GM12874 (cell line): ENCODE measurements at regions not wholly inside any gene's neighbourhood (a gene's known extent, or its start where the extent isn't known, plus 50 kb on each side); places are given as distances from the start of the nearest gene placed in this dataset.

Experiments used
- TF ChIP-seq, protein P1 (sequence below): IDR thresholded peaks from 2 replicates; pipeline ENCODE4 v1.5.1; 2011; ENCODE audit warnings: low read depth, mild to moderate bottlenecking, control low read depth, low read length, moderate library complexity; ENCODE audit not compliant: insufficient read depth

DNA sequence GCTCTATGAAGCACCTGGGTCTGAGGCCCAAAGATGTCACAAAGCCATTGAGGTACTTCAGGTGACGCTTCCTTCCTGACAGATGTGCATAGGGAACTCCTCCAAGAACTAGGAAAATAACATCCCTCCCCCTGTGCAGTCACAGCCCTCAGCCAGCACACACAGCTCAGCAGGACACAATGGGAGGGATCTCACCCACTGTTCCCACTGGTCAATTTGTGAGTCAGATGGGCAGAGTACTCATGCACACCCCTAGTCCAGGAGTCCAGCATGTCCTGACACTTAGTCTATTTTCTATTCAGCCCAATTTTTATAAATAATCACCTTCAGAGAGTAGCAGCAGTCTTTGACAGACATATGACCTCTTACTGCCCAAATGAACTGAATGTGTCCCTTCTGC lies 60.7 kb upstream of the PFKP start:
- TF ChIP-seq, protein P1, sequence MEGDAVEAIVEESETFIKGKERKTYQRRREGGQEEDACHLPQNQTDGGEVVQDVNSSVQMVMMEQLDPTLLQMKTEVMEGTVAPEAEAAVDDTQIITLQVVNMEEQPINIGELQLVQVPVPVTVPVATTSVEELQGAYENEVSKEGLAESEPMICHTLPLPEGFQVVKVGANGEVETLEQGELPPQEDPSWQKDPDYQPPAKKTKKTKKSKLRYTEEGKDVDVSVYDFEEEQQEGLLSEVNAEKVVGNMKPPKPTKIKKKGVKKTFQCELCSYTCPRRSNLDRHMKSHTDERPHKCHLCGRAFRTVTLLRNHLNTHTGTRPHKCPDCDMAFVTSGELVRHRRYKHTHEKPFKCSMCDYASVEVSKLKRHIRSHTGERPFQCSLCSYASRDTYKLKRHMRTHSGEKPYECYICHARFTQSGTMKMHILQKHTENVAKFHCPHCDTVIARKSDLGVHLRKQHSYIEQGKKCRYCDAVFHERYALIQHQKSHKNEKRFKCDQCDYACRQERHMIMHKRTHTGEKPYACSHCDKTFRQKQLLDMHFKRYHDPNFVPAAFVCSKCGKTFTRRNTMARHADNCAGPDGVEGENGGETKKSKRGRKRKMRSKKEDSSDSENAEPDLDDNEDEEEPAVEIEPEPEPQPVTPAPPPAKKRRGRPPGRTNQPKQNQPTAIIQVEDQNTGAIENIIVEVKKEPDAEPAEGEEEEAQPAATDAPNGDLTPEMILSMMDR, result no peak

DNA sequence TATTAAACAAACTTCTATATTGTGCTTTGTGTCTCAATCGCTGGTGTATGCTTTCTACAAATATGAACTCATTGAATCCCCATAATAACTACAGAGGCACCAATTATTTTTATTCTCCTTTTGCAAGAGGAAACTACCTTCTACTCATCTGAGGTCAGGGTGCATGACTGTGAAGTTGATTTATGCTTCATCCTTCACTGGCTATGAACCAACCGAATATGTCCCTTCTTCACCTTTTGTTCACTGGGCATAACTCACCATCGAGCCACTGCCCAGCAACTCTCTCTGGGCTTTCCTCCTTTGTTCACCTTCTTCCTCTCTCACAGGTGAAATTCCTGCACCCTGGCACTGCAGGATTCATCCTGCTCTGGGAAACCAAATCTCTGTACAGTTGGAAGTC lies 61.3 kb upstream of the PFKP start:
- TF ChIP-seq, protein P1, result no peak

DNA sequence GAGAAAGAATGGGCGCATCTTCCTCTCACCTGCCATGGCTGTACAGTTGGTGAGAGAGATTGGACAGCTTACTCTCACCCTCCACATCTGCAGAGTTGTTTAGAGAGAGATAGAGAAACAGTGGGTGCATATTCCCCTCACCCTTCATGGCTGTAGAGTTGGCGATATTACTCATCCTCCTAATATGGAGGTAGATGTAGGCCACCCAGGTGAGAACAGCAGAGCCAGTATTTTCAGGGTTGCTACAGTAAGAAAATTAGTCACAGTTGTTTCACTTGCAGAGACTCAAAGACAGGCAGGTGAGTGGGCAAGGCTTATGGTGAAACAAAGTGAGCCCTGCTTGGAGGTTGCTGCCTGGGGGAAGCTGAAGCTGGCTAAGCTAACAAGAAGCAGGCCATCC lies 65.0 kb upstream of the PFKP start:
- TF ChIP-seq, protein P1, result no peak

DNA sequence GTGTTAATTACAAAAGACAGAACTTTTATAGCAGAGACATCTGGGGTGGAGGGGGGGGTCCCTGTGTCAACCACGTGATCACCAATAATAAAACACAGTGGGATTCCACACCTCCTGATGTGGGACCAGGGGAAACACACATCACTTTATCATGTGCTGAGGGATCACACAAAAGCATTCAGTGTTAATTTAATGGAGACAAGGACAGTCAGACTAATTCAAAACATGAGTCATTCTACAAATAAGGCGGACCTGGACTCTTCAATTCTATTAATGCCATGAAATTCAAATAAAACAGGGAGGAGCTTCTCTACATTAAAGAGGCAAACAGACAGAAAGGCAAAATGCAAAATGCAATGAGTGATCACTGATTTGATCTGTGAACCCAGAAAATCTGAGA lies 67.3 kb upstream of the PFKP start:
- TF ChIP-seq, protein P1, result no peak

DNA sequence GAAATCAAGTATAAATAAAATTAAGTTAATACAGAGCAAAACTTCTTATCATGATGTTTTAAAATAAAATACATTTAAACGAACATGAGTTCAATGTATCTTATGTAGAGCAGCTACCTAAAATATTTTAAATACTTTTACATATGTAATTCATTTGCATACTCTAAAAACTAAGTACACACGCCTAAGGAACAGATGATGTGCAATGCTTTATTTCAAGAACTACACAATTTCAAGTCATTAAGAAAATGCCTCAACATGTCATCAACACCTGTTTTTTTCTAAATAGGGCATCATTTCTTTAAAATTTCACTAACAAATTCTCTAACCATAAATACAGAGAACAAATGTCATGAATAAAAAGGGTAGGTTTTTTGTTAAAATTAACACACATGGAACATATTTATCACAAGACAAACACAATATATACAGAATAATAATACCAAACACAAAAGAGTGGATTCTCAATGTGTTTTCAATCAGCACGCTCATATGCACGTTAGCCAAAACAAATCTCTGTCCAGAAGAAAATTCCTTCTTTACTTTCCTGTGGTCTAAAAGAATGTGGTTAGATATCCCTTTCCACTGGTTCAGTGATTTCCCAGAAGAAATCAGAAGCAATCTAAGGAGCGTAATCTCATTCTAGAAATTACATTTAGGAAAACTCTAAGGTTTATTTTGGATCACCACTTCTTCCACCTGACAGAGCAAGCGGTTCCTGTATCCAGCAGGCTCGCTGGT lies 73.0 kb upstream of the PFKP start:
- TF ChIP-seq, protein P1, result no peak

DNA sequence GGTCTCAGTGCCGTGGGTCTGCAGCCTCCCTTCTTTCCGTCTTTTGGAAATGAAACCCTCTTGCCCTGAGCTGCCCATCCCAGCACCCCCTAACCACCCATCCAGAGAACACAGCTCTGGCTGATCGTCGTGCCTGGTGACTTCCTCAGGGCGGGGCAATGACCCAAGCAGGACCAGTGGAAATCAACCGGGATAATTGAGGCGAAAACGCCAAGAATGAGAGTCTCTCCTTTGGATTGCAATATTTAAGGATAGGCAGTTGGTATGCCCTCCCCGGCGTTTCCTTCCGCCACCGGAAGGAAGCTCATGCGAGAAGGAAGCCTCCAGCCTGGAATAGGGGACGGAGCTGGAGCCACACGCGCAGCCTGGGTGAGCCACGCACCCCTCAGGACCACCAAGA lies 73.7 kb upstream of the PFKP start:
- TF ChIP-seq, protein P1, result no peak

DNA sequence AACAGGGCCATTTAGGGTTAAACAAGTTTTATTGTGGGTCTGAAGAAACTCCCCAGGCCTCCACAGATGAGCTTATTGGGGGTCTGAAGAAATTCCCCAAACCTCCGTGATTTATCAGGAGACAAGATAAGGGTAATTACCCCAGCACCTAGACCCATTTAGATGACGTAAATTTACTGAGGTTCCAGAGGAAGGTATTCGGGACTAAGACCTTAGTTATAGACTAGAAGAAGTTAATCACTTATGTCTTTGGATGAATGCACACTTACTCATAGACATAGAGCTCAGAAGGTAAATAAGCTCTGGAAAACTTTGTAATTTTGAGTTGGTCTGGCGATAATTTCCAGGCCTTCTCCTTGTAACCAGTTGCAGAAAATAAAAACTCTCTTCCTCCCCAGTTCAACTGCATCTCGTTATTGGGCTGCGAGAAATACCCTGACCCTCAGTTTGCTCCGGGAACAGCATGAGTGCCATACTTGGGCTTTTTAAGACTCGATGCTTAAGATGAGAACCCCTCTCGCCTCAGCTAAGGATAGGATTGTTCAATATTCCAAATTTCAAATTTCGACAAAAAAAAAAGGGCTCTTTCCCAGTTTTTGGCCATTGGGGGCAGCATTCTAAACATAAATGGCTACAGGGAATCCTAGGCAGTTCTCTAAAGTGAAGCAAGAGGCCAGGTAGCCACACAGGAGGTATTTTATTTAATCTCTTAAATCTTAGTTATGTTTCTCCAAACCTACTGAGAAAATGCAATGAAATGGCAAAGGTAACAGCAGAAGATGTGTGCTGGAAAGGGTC lies 74.7 kb upstream of the PFKP start:
- TF ChIP-seq, protein P1, result no peak
